ENCODE measurements at regions not wholly inside any gene's neighbourhood (a gene's known extent, or its start where the extent isn't known, plus 50 kb on each side); places are given as distances from the start of the nearest gene placed in this dataset.

- ATAC-seq (no peak), DNase-seq (no peak)
- Mint-ChIP-seq H3K27me3 (ENCODE audit: low read depth) (no peaks in the 10 kb centered on the region), H3K36me3 (ENCODE audit: insufficient read depth) (peaks cover 1% of the 10 kb centered on the region), H3K4me1 (ENCODE audit: low read depth) (peaks cover 18% of the 10 kb centered on the region), H3K9me3 (no peaks in the 10 kb centered on the region), H3K4me3 (no peak overlapping the region)
Observed at GRCh38 chr1:116310180-116310579, 62.9 kb upstream of the ATP1A1 start.

- H3K27me3 Mint-ChIP-seq (ENCODE audit: low read depth), result no peaks in the 10 kb centered on the region
- H3K9me3 Mint-ChIP-seq, result no peaks in the 10 kb centered on the region
- H3K4me3 Mint-ChIP-seq, result no peak overlapping the region
- H3K4me1 Mint-ChIP-seq (ENCODE audit: low read depth), result peaks cover 23% of the 10 kb centered on the region
- no peaks in the 10 kb centered on the region for H3K36me3 Mint-ChIP-seq (ENCODE audit: insufficient read depth)
- no peak for ATAC-seq
- DNase-seq, result no peak
Observed at GRCh38 chr1:116311193-116311592, 61.9 kb upstream of the ATP1A1 start.

GRCh38 chr1:116311756-116312680 is 61.0 kb upstream of the ATP1A1 start:
- Mint-ChIP-seq H3K4me3 (no peak overlapping the region), H3K36me3 (ENCODE audit: insufficient read depth) (no peaks in the 10 kb centered on the region), H3K9me3 (no peaks in the 10 kb centered on the region), H3K27me3 (ENCODE audit: low read depth) (no peaks in the 10 kb centered on the region), H3K4me1 (ENCODE audit: low read depth) (peaks cover 29% of the 10 kb centered on the region)
- ATAC-seq (no peak), DNase-seq (no peak)

- Mint-ChIP-seq H3K4me1 (ENCODE audit: low read depth) (peaks cover 33% of the 10 kb centered on the region), H3K27me3 (ENCODE audit: low read depth) (no peaks in the 10 kb centered on the region), H3K36me3 (ENCODE audit: insufficient read depth) (no peaks in the 10 kb centered on the region), H3K4me3 (no peak overlapping the region), H3K9me3 (no peaks in the 10 kb centered on the region)
- DNase-seq (no peak), ATAC-seq (no peak)
Observed at GRCh38 chr1:116312681-116313069, 60.4 kb upstream of the ATP1A1 start.

GRCh38 chr1:116313776-116314175 is 59.3 kb upstream of the ATP1A1 start:
- Mint-ChIP-seq H3K4me3 (no peak overlapping the region), H3K27me3 (ENCODE audit: low read depth) (no peaks in the 10 kb centered on the region), H3K36me3 (ENCODE audit: insufficient read depth) (no peaks in the 10 kb centered on the region), H3K4me1 (ENCODE audit: low read depth) (peaks cover 33% of the 10 kb centered on the region), H3K9me3 (no peaks in the 10 kb centered on the region)
- DNase-seq, result no peak
- no peak for ATAC-seq

- DNase-seq, result no peak
- ATAC-seq, result no peak
- Mint-ChIP-seq H3K4me1 (ENCODE audit: low read depth) (peaks cover 32% of the 10 kb centered on the region), H3K4me3 (no peak overlapping the region), H3K9me3 (no peaks in the 10 kb centered on the region), H3K27me3 (ENCODE audit: low read depth) (no peaks in the 10 kb centered on the region), H3K36me3 (ENCODE audit: insufficient read depth) (no peaks in the 10 kb centered on the region)
Observed at GRCh38 chr1:116314305-116314919, 58.6 kb upstream of the ATP1A1 start.

GRCh38 chr1:116316373-116316772 is 56.7 kb upstream of the ATP1A1 start:
- Mint-ChIP-seq H3K4me1 (ENCODE audit: low read depth) (peaks cover 31% of the 10 kb centered on the region), H3K4me3 (no peak overlapping the region), H3K36me3 (ENCODE audit: insufficient read depth) (no peaks in the 10 kb centered on the region), H3K27me3 (ENCODE audit: low read depth) (no peaks in the 10 kb centered on the region), H3K9me3 (no peaks in the 10 kb centered on the region)
- ATAC-seq (no peak), DNase-seq (no peak)

- H3K4me1 Mint-ChIP-seq (ENCODE audit: low read depth), result peaks cover 46% of the 10 kb centered on the region
- H3K36me3 Mint-ChIP-seq (ENCODE audit: insufficient read depth), result no peaks in the 10 kb centered on the region
- H3K9me3 Mint-ChIP-seq, result no peaks in the 10 kb centered on the region
- DNase-seq (no peak), ATAC-seq (no peak)
- H3K27me3 Mint-ChIP-seq (ENCODE audit: low read depth), result no peaks in the 10 kb centered on the region
- no peak overlapping the region for H3K4me3 Mint-ChIP-seq
Observed at GRCh38 chr1:116318897-116319296, 54.1 kb upstream of the ATP1A1 start.

GRCh38 chr1:116320874-116321273 is 52.2 kb upstream of the ATP1A1 start:
- DNase-seq (no peak), ATAC-seq (no peak)
- H3K9me3 Mint-ChIP-seq, result no peaks in the 10 kb centered on the region
- peaks cover 60% of the 10 kb centered on the region for H3K4me1 Mint-ChIP-seq (ENCODE audit: low read depth)
- H3K4me3 Mint-ChIP-seq, result no peak overlapping the region
- H3K36me3 Mint-ChIP-seq (ENCODE audit: insufficient read depth), result no peaks in the 10 kb centered on the region
- H3K27me3 Mint-ChIP-seq (ENCODE audit: low read depth), result no peaks in the 10 kb centered on the region

GRCh38 chr1:116321766-116322175 is 51.3 kb upstream of the ATP1A1 start:
- H3K9me3 Mint-ChIP-seq, result no peaks in the 10 kb centered on the region
- no peaks in the 10 kb centered on the region for H3K27me3 Mint-ChIP-seq (ENCODE audit: low read depth)
- ATAC-seq, result no peak
- H3K4me3 Mint-ChIP-seq, result no peak overlapping the region
- peaks cover 63% of the 10 kb centered on the region for H3K4me1 Mint-ChIP-seq (ENCODE audit: low read depth)
- no peak for DNase-seq
- H3K36me3 Mint-ChIP-seq (ENCODE audit: insufficient read depth), result no peaks in the 10 kb centered on the region

GRCh38 chr1:116322752-116323405 is 50.2 kb upstream of the ATP1A1 start:
- ATAC-seq (no peak), DNase-seq (no peak)
- Mint-ChIP-seq H3K4me3 (no peak overlapping the region), H3K4me1 (ENCODE audit: low read depth) (peaks cover 67% of the 10 kb centered on the region), H3K27me3 (ENCODE audit: low read depth) (no peaks in the 10 kb centered on the region), H3K9me3 (no peaks in the 10 kb centered on the region), H3K36me3 (ENCODE audit: insufficient read depth) (no peaks in the 10 kb centered on the region)
